Dermis microvascular lymphatic vessel endothelial cell (primary cell): ENCODE measurements at regions not wholly inside any gene's neighbourhood (a gene's known extent, or its start where the extent isn't known, plus 50 kb on each side); places are given as distances from the start of the nearest gene placed in this dataset.
A peak's percentile ranks its signal among the peaks of the same experiment; 100 is the strongest.

Experiments used
- DNase-seq, 2 donors: peaks; one replicate each; pipeline versions ENCODE4 v3.0.0 to v3.0.0-alpha.2; 2010; ENCODE audit warnings: low read depth in 2 of 2

GRCh38 chr11:35868491-35868890, 75.4 kb upstream of the LDLRAD3 start:
- DNase-seq = no peak

GRCh38 chr11:35873721-35874120, 70.1 kb upstream of the LDLRAD3 start:
- no peak for DNase-seq

- DNase-seq = no peak
These were observed 69.0 kb upstream of the LDLRAD3 start for GRCh38 chr11:35874751-35875450.

- peak in 1 of 2 donors; percentile 17 for DNase-seq
These were observed 68.4 kb upstream of the LDLRAD3 start for GRCh38 chr11:35875466-35875865.

- no peak for DNase-seq
These were observed 67.1 kb upstream of the LDLRAD3 start for GRCh38 chr11:35876786-35877185.

GRCh38 chr11:35878741-35879140, 65.1 kb upstream of the LDLRAD3 start:
- no peak for DNase-seq

GRCh38 chr11:35879361-35879760, 64.5 kb upstream of the LDLRAD3 start:
- DNase-seq = no peak

GRCh38 chr11:35886759-35887158, 57.1 kb upstream of the LDLRAD3 start:
- no peak for DNase-seq

- no peak for DNase-seq
These were observed 56.1 kb upstream of the LDLRAD3 start for GRCh38 chr11:35887737-35888136.

GRCh38 chr11:35888961-35889360, 54.9 kb upstream of the LDLRAD3 start:
- DNase-seq = no peak

GRCh38 chr11:35891096-35891495, 52.8 kb upstream of the LDLRAD3 start:
- DNase-seq = no peak

GRCh38 chr11:35892166-35892565, 51.7 kb upstream of the LDLRAD3 start:
- no peak for DNase-seq

GRCh38 chr11:35893796-35894475, 49.9 kb upstream of the LDLRAD3 start:
- DNase-seq = no peak
